ENCODE measurements at regions not wholly inside any gene's neighbourhood (a gene's known extent, or its start where the extent isn't known, plus 50 kb on each side); places are given as distances from the start of the nearest gene placed in this dataset.

GRCh38 chr2:52961403-52961802 lies 806.2 kb upstream of the CHAC2 start:
- Histone ChIP-seq H3K27ac (ENCODE audit: extremely low read depth, low read depth, low read length) (no peak overlapping the region), H3K4me1 (ENCODE audit: control insufficient read depth, insufficient read depth, low read length) (no peaks in the 10 kb centered on the region), H3K9me3 (ENCODE audit: control insufficient read depth, insufficient read depth, low read depth, low read length) (no peaks in the 10 kb centered on the region), H3K36me3 (ENCODE audit: control insufficient read depth in 2 of 2, insufficient read depth in 1 of 2, low read length in 2 of 2) (no peaks in the 10 kb centered on the region), H3K4me3 (ENCODE audit: low read depth, low read length) (no peak overlapping the region)
- ChIA-PET POLR2A (no interaction called here), CTCF (interaction anchor here (1.1 to 1.2 kb wide), 2 partner anchors 10 to 15 kb away, joined by 3 read pairs; no protein-coding TSS in a partner anchor)
- TF ChIP-seq ZNF571 (tag by site-specific recombination; IDR thresholded peaks at IDR 0.05): no peak
- TF ChIP-seq ZNF157 (tag by site-specific recombination; IDR thresholded peaks at IDR 0.05): no peak
- TF ChIP-seq, protein P1, sequence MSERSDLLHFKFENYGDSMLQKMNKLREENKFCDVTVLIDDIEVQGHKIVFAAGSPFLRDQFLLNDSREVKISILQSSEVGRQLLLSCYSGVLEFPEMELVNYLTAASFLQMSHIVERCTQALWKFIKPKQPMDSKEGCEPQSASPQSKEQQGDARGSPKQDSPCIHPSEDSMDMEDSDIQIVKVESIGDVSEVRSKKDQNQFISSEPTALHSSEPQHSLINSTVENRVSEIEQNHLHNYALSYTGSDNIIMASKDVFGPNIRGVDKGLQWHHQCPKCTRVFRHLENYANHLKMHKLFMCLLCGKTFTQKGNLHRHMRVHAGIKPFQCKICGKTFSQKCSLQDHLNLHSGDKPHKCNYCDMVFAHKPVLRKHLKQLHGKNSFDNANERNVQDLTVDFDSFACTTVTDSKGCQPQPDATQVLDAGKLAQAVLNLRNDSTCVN (tag by site-specific recombination; optimal IDR thresholded peaks at IDR 0.05): no peak
- no peak for TF ChIP-seq ZBTB1 (tag by site-specific recombination; IDR thresholded peaks at IDR 0.05)
- TF ChIP-seq, protein P2, sequence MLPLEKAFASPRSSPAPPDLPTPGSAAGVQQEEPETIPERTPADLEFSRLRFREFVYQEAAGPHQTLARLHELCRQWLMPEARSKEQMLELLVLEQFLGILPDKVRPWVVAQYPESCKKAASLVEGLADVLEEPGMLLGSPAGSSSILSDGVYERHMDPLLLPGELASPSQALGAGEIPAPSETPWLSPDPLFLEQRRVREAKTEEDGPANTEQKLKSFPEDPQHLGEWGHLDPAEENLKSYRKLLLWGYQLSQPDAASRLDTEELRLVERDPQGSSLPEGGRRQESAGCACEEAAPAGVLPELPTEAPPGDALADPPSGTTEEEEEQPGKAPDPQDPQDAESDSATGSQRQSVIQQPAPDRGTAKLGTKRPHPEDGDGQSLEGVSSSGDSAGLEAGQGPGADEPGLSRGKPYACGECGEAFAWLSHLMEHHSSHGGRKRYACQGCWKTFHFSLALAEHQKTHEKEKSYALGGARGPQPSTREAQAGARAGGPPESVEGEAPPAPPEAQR (tag by site-specific recombination; IDR thresholded peaks at IDR 0.05): no peak
- no peak for TF ChIP-seq ZNF585B (tag by site-specific recombination; IDR thresholded peaks at IDR 0.05)
- no peak for TF ChIP-seq ZFP41 (tag by site-specific recombination; IDR thresholded peaks at IDR 0.05; ENCODE audit: borderline replicate concordance)
- TF ChIP-seq BCL11B (tag by site-specific recombination; IDR thresholded peaks at IDR 0.05; ENCODE audit: low read depth): no peak
- no peak for TF ChIP-seq ZNF555 (tag by site-specific recombination; conservative IDR thresholded peaks at IDR 0.05)
- TF ChIP-seq, protein P3, sequence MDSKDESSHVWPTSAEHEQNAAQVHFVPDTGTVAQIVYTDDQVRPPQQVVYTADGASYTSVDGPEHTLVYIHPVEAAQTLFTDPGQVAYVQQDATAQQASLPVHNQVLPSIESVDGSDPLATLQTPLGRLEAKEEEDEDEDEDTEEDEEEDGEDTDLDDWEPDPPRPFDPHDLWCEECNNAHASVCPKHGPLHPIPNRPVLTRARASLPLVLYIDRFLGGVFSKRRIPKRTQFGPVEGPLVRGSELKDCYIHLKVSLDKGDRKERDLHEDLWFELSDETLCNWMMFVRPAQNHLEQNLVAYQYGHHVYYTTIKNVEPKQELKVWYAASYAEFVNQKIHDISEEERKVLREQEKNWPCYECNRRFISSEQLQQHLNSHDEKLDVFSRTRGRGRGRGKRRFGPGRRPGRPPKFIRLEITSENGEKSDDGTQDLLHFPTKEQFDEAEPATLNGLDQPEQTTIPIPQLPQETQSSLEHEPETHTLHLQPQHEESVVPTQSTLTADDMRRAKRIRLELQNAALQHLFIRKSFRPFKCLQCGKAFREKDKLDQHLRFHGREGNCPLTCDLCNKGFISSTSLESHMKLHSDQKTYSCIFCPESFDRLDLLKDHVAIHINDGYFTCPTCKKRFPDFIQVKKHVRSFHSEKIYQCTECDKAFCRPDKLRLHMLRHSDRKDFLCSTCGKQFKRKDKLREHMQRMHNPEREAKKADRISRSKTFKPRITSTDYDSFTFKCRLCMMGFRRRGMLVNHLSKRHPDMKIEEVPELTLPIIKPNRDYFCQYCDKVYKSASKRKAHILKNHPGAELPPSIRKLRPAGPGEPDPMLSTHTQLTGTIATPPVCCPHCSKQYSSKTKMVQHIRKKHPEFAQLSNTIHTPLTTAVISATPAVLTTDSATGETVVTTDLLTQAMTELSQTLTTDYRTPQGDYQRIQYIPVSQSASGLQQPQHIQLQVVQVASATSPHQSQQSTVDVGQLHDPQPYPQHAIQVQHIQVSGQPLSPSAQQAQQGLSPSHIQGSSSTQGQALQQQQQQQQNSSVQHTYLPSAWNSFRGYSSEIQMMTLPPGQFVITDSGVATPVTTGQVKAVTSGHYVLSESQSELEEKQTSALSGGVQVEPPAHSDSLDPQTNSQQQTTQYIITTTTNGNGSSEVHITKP (tag by site-specific recombination; IDR thresholded peaks at IDR 0.05): no peak
- no peak for TF ChIP-seq ZNF621 (tag by site-specific recombination; IDR thresholded peaks at IDR 0.05)
- no peak for TF ChIP-seq ZNF837 (tag by site-specific recombination; IDR thresholded peaks at IDR 0.05)
- TF ChIP-seq ZNF670 (tag by site-specific recombination; IDR thresholded peaks at IDR 0.05; ENCODE audit: low read depth): no peak
- TF ChIP-seq, protein P4, sequence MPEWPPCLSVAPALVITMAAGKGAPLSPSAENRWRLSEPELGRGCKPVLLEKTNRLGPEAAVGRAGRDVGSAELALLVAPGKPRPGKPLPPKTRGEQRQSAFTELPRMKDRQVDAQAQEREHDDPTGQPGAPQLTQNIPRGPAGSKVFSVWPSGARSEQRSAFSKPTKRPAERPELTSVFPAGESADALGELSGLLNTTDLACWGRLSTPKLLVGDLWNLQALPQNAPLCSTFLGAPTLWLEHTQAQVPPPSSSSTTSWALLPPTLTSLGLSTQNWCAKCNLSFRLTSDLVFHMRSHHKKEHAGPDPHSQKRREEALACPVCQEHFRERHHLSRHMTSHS (tag by site-specific recombination; IDR thresholded peaks at IDR 0.05): no peak
- no peak for TF ChIP-seq ZSCAN16 (tag by site-specific recombination; IDR thresholded peaks at IDR 0.05)
- TF ChIP-seq ZNF366 (tag by site-specific recombination; conservative IDR thresholded peaks at IDR 0.05): no peak
- no peak for TF ChIP-seq ZNF394 (tag by site-specific recombination; IDR thresholded peaks at IDR 0.05; ENCODE audit: borderline replicate concordance)
- no peak for TF ChIP-seq ZIC2 (tag by site-specific recombination; IDR thresholded peaks at IDR 0.05)

DNA sequence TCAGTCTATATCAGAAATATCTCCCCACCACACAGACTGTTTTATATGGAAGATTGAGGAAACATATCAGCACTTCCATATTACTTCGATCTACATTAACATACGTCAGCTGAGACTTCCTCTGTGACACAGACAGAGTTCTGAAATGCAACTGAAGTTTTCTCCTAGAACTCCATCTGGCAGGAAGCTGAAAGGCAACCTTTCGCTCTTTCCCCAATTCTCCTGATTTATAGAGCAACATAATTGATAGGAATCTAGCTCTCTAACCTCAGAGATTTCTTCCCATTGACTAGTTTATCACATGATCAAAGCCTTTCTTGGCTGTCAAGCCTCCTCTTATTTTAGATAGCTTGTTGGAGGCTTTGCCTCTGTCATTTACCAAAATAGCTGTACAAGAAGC lies 806.7 kb upstream of the CHAC2 start:
- CTCF ChIA-PET: interaction anchor here (1.1 to 1.2 kb wide), 2 partner anchors 11 to 15 kb away, joined by 3 read pairs; no protein-coding TSS in a partner anchor
- no peaks in the 10 kb centered on the region for H3K9me3 ChIP-seq (ENCODE audit: control insufficient read depth, insufficient read depth, low read depth, low read length)
- no peaks in the 10 kb centered on the region for H3K4me1 ChIP-seq (ENCODE audit: control insufficient read depth, insufficient read depth, low read length)
- POLR2A ChIA-PET: no interaction called here
- no peak overlapping the region for H3K4me3 ChIP-seq (ENCODE audit: low read depth, low read length)
- no peak overlapping the region for H3K27ac ChIP-seq (ENCODE audit: extremely low read depth, low read depth, low read length)
- no peaks in the 10 kb centered on the region for H3K36me3 ChIP-seq (ENCODE audit: control insufficient read depth in 2 of 2, insufficient read depth in 1 of 2, low read length in 2 of 2)
- TF ChIP-seq ZNF223 (tag by site-specific recombination; IDR thresholded peaks at IDR 0.05): no peak
- no peak for TF ChIP-seq ZNF23 (tag by site-specific recombination; IDR thresholded peaks at IDR 0.05; ENCODE audit: borderline replicate concordance)
- TF ChIP-seq ZNF174 (tag by site-specific recombination; IDR thresholded peaks at IDR 0.05): no peak
- TF ChIP-seq MZF1 (tag by site-specific recombination; IDR thresholded peaks at IDR 0.05; ENCODE audit: borderline replicate concordance): no peak
- TF ChIP-seq ZBTB20 (tag by site-specific recombination; IDR thresholded peaks at IDR 0.05): no peak
- no peak for TF ChIP-seq ZNF48 (tag by site-specific recombination; IDR thresholded peaks at IDR 0.05)
- no peak for TF ChIP-seq ZSCAN23 (tag by site-specific recombination; IDR thresholded peaks at IDR 0.05)
- no peak for TF ChIP-seq ZNF664 (tag by site-specific recombination; IDR thresholded peaks at IDR 0.05)
- no peak for TF ChIP-seq ZNF132 (tag by site-specific recombination; IDR thresholded peaks at IDR 0.05; ENCODE audit: borderline replicate concordance)
- no peak for TF ChIP-seq ZNF18 (tag by site-specific recombination; IDR thresholded peaks at IDR 0.05)
- TF ChIP-seq SCRT2 (tag by site-specific recombination; IDR thresholded peaks at IDR 0.05): no peak
